H1 (cell line): ENCODE measurements at regions not wholly inside any gene's neighbourhood (a gene's known extent, or its start where the extent isn't known, plus 50 kb on each side); places are given as distances from the start of the nearest gene placed in this dataset.

ENCODE experiments used
- CTCF ChIA-PET: fragments of 300-600 bp; sonication (Branson Sonifier 250); formaldehyde crosslinking; loops from one replicate; lab custom pipeline; 2021; ENCODE audit not compliant: partially characterized antibody; lab: Charles Lee
- POLR2A ChIA-PET: fragments of 300-600 bp; sonication (Branson Sonifier 250); formaldehyde crosslinking; loops from one replicate; lab custom pipeline; 2021; ENCODE audit warnings: inconsistent platforms; ENCODE audit not compliant: partially characterized antibody; lab: Charles Lee
- DNase-seq, 2 experiments: peaks; one replicate each; pipeline versions ENCODE4 v3.0.0 to v3.0.0-alpha.2; 2010 to 2022; ENCODE audit warnings: low spot score in 2 of 2, low read depth in 1 of 2, mixed read lengths in 1 of 2
- FAIRE-seq: peaks from 2 replicates; lab custom pipeline; 2011; peaks lifted over from hg19 to GRCh38; lab: Jason Lieb, UNC
- H2AFZ ChIP-seq: 2 replicates; pipeline ENCODE4 v1.8.1; 2012; ENCODE audit warnings: low read length, inconsistent platforms
- H2AK5ac ChIP-seq: 2 replicates; pipeline ENCODE4 v1.6.1; 2013; ENCODE audit warnings: low read depth, low read length
- H2BK120ac ChIP-seq: replicated peaks from 2 replicates; pipeline ENCODE3; 2013; ENCODE audit warnings: low read depth, low read length, inconsistent platforms
- H2BK12ac ChIP-seq: 2 replicates; pipeline ENCODE4 v1.6.1; 2013; ENCODE audit warnings: low read depth, low read length
- H2BK15ac ChIP-seq: 2 replicates; pipeline ENCODE4 v1.6.1; 2013; ENCODE audit warnings: low read length
- H2BK20ac ChIP-seq: 2 replicates; pipeline ENCODE4 v1.6.1; 2013; ENCODE audit warnings: low read length
- H2BK5ac ChIP-seq: 2 replicates; pipeline ENCODE4 v1.6.1; 2013; ENCODE audit warnings: low read depth, low read length
- H3K14ac ChIP-seq: 2 replicates; pipeline ENCODE4 v1.6.1; 2013; ENCODE audit warnings: inconsistent platforms; ENCODE audit not compliant: insufficient read length
- H3K18ac ChIP-seq: 2 replicates; pipeline ENCODE4 v1.6.1; 2013; ENCODE audit warnings: low read length; ENCODE audit errors: extremely low read depth
- H3K23ac ChIP-seq: 2 replicates; pipeline ENCODE4 v1.6.1; 2013; ENCODE audit warnings: inconsistent platforms; ENCODE audit not compliant: insufficient read length
- H3K23me2 ChIP-seq: 2 replicates; pipeline ENCODE4 v1.6.1; 2013; ENCODE audit warnings: low read depth, low read length
- H3K27ac ChIP-seq: 2 replicates; pipeline ENCODE4 v1.6.1; 2011; ENCODE audit warnings: low read depth, low read length, inconsistent platforms
- H3K27me3 ChIP-seq, 4 experiments: replicated peaks in 1 of 4; 1 replicate in 1 of 4; 2 replicates in 3 of 4; pipeline versions ENCODE4 v1.6.1 to v1.8.1; 2011 to 2013; ENCODE audit warnings: low read length in 3 of 4, mild to moderate bottlenecking in 3 of 4, inconsistent platforms in 2 of 4, mixed read lengths in 2 of 4, moderate library complexity in 1 of 4; ENCODE audit not compliant: control insufficient read depth in 3 of 4, insufficient read depth in 3 of 4; ENCODE audit errors: extremely low read depth in 1 of 4
- H3K36me3 ChIP-seq, 4 experiments: 2 replicates each; pipeline versions ENCODE4 v1.6.1 to v1.8.1; 2011 to 2013; ENCODE audit warnings: mild to moderate bottlenecking in 4 of 4, low read length in 3 of 4, moderate library complexity in 2 of 4, control low read depth in 1 of 4, inconsistent platforms in 1 of 4; ENCODE audit not compliant: insufficient read depth in 4 of 4, control insufficient read depth in 2 of 4
- H3K4ac ChIP-seq: replicated peaks from 2 replicates; pipeline ENCODE3; 2013; ENCODE audit warnings: low read length, low read depth, mixed read lengths, inconsistent platforms; ENCODE audit not compliant: insufficient read length
- H3K4me1 ChIP-seq, 4 experiments: replicated peaks in 1 of 4; 1 replicate in 1 of 4; 2 replicates in 3 of 4; pipeline versions ENCODE4 v1.6.1 to v1.8.1; 2011 to 2013; ENCODE audit warnings: low read length in 3 of 4, inconsistent platforms in 2 of 4, mixed read lengths in 1 of 4; ENCODE audit not compliant: insufficient read depth in 4 of 4, control insufficient read depth in 3 of 4
- H3K4me2 ChIP-seq, 2 experiments: 2 replicates each; pipeline versions ENCODE4 v1.6.1 to v1.8.1; 2011 to 2013; ENCODE audit warnings: low read depth in 2 of 2, low read length in 2 of 2, control low read depth in 1 of 2, inconsistent platforms in 1 of 2, mild to moderate bottlenecking in 1 of 2; ENCODE audit not compliant: insufficient read depth in 1 of 2
- H3K4me3 ChIP-seq, 4 experiments: fragments of 200-600, 300-600 bp in 1 of 4; sonication (generic), shearing (Covaris generic), sonication (Bioruptor Twin) in 1 of 4; 2 replicates each; pipeline versions ENCODE4 v1.5.1 to v1.8.1; 2011 to 2016; ENCODE audit warnings: low read length in 4 of 4, low read depth in 3 of 4, control low read depth in 2 of 4, inconsistent platforms in 2 of 4, mild to moderate bottlenecking in 2 of 4, mixed read lengths in 1 of 4, moderate library complexity in 1 of 4; ENCODE audit not compliant: insufficient read depth in 2 of 4; ENCODE audit errors: extremely low read depth in 1 of 4
- H3K56ac ChIP-seq: replicated peaks from 2 replicates; pipeline ENCODE3; 2013; ENCODE audit warnings: low read depth, mild to moderate bottlenecking, mixed read lengths, low read length, inconsistent platforms; ENCODE audit not compliant: insufficient read length
- H3K79me1 ChIP-seq: 2 replicates; pipeline ENCODE4 v1.6.1; 2013; ENCODE audit warnings: low read depth, low read length, control low read depth
- H3K79me2 ChIP-seq, 2 experiments: 2 replicates each; pipeline versions ENCODE4 v1.6.1 to v1.8.1; 2012 to 2013; ENCODE audit warnings: low read length in 2 of 2, mild to moderate bottlenecking in 2 of 2, inconsistent platforms in 1 of 2; ENCODE audit not compliant: insufficient read depth in 2 of 2, control insufficient read depth in 1 of 2
- H3K9ac ChIP-seq, 4 experiments: replicated peaks in 1 of 4; 1 replicate in 1 of 4; 2 replicates in 3 of 4; pipeline versions ENCODE4 v1.6.1 to v1.8.1; 2011 to 2013; ENCODE audit warnings: low read depth in 3 of 4, low read length in 3 of 4, control low read depth in 2 of 4, mild to moderate bottlenecking in 2 of 4, moderate library complexity in 2 of 4, inconsistent platforms in 1 of 4; ENCODE audit errors: extremely low read depth in 1 of 4
- H3K9me3 ChIP-seq, 2 experiments: 2 replicates each; pipeline versions ENCODE4 v1.6.1 to v1.8.1; 2012 to 2013; ENCODE audit warnings: mild to moderate bottlenecking in 2 of 2, moderate library complexity in 2 of 2, control low read depth in 1 of 2, inconsistent platforms in 1 of 2, low read depth in 1 of 2, low read length in 1 of 2, mixed read lengths in 1 of 2; ENCODE audit not compliant: insufficient read depth in 2 of 2
- H4K20me1 ChIP-seq, 2 experiments: replicated peaks in 1 of 2; 2 replicates each; pipeline versions ENCODE3 to v1.8.1; 2011 to 2013; ENCODE audit warnings: inconsistent platforms in 2 of 2, low read length in 2 of 2, mild to moderate bottlenecking in 1 of 2; ENCODE audit not compliant: insufficient read depth in 2 of 2, control insufficient read depth in 1 of 2
- H4K5ac ChIP-seq: 2 replicates; pipeline ENCODE4 v1.6.1; 2013; ENCODE audit warnings: low read length, low read depth, mixed read lengths, inconsistent platforms; ENCODE audit not compliant: insufficient read length
- H4K8ac ChIP-seq: 2 replicates; pipeline ENCODE4 v1.8.0; 2013; ENCODE audit warnings: mild to moderate bottlenecking, moderate library complexity, low read length, inconsistent platforms; ENCODE audit not compliant: insufficient read depth; ENCODE audit errors: extremely low read depth
- H4K91ac ChIP-seq: replicated peaks from 2 replicates; pipeline ENCODE3; 2013; ENCODE audit warnings: low read length, mixed read lengths, inconsistent platforms; ENCODE audit not compliant: insufficient read length
- MAFK ChIP-seq: IDR thresholded peaks from 2 replicates; pipeline ENCODE4 v1.6.1; 2012; ENCODE audit warnings: low read depth, mild to moderate bottlenecking, improper control_type of control experiment, low read length
- WGBS, 2 experiments: shearing (Covaris generic) in 1 of 2; methylation state at CpG; one replicate each; pipeline versions ENCODE4 v1.1.6 to v1.1.7; 2013 to 2015; ENCODE audit warnings: low lambda C conversion rate in 2 of 2, mixed read lengths in 2 of 2, inconsistent platforms in 1 of 2, low coverage in 1 of 2, missing lambda C conversion rate in 1 of 2; ENCODE audit not compliant: insufficient replicate concordance in 2 of 2, insufficient coverage in 1 of 2, insufficient read length in 1 of 2; ENCODE audit errors: extremely low coverage in 1 of 2, missing lambda C conversion rate in 1 of 2; 5-methylcytosine and 5-hydroxymethylcytosine counted together

DNA sequence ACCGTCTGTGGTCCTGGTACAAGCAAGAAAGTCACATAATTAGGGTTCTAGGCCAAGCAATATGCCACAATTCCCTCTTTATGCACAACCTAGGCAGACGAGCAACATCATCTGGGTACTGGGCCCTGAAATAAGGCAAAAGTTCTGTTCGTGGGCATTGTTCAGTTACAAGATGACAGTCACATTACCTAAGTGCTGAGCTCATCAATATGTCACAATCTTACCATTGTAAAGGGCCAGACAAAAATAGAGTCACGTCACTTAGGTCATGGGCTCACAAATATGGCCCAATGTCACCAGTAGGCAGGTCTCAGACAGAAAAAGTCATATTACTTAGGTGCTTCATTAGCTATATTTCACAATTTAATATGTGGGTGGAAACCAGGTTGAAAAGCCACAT lies 1025.3 kb upstream of the AMELY start (continued):
- TF ChIP-seq MAFK, result no peak
- TF ChIP-seq, all 59 proteins: peak for 0

DNA sequence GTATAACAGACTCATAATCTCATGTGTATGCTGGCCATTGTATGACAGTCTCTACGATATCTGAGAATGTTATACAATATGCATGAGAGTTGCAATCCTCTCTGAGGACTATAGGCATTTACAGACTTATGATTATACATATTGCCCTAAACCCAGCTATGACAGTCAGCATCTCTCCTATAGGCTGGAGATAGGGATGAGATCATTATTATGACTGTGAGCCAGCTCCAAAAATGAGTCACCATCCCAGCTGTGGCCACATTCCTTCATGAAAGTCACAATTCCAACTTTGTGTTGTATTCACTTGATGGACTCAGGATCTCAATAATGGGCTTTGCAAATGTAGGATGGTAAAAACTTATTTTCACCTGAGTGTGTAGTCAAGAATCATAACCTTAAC lies 1024.5 kb upstream of the AMELY start:
- Histone ChIP-seq H3K4me1 (no peaks in the 10 kb centered on the region), H3K4me2 (no peak overlapping the region), H4K91ac (no peak overlapping the region), H2AK5ac (no peak overlapping the region), H2BK12ac (no peak overlapping the region), H4K8ac (no peak overlapping the region), H3K27me3 (no peaks in the 10 kb centered on the region), H3K23me2 (no peaks in the 10 kb centered on the region), H2BK5ac (no peak overlapping the region), H3K14ac (no peak overlapping the region), H3K4ac (no peak overlapping the region), H2BK20ac (no peak overlapping the region), H4K5ac (no peak overlapping the region), H3K9me3 (peaks cover 10 to 37% of the 10 kb centered on the region in 2 experiments; a peak in 3 of 4 replicates), H3K36me3 (no peaks in the 10 kb centered on the region), H4K20me1 (no peaks in the 10 kb centered on the region), H3K56ac (no peak overlapping the region), H2BK120ac (no peak overlapping the region), H2BK15ac (no peak overlapping the region), H3K4me3 (no peak overlapping the region), H3K79me1 (no peaks in the 10 kb centered on the region), H3K18ac (no peak overlapping the region), H3K23ac (no peak overlapping the region), H3K9ac (no peak overlapping the region), H3K27ac (no peak overlapping the region), H3K79me2 (no peaks in the 10 kb centered on the region), H2AFZ (no peak overlapping the region)
- 80% methylated on average over 1 of the region's 1 CpG; no CpG with 5 or more reads in 1 of the 2 experiments for WGBS, 2 experiments
- CTCF ChIA-PET, result no interaction called here
- DNase-seq (no peak), FAIRE-seq (no peak)
- POLR2A ChIA-PET, result no interaction called here
